SU-DHL-6 (cell line): ENCODE measurements at regions not wholly inside any gene's neighbourhood (a gene's known extent, or its start where the extent isn't known, plus 50 kb on each side); places are given as distances from the start of the nearest gene placed in this dataset.

Experiments used
- EZH2phosphoT487 ChIP-seq: fragments of 200-600 bp; sonication (generic), shearing (Covaris generic); conservative IDR thresholded peaks from 2 replicates; pipeline ENCODE4 v1.6.1; 2018; ENCODE audit warnings: mild to moderate bottlenecking, antibody characterized with exemption, low read length, moderate library complexity, mixed read lengths
- TF ChIP-seq, protein P1 (sequence below): fragments of 200-600 bp; sonication (generic); IDR thresholded peaks from one replicate; pipeline ENCODE4 v1.5.1; 2017; ENCODE audit warnings: antibody characterized with exemption, mild to moderate bottlenecking, low read length, moderate library complexity; ENCODE audit not compliant: insufficient read depth, poor library complexity, severe bottlenecking

DNA sequence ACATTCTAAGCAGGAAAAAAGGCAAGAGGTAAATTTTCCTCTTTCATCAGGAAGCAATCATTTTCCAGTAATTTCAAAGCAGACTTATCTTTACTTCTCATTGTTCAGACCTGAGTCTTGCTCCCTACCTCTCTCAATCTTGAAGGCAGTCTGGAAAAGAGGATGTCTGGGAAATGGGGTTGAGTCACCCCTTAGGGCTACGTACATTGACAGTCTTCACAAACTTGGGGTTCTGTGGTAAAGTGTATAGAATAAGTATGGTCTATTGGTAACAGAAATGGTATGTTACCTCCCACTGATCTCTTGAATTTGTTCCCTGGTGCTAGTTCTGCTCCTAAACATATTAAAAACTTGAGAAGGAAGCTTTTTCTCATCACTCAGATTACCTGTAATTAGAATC, 361.3 kb downstream of the SS18 start:
- TF ChIP-seq, protein P1, sequence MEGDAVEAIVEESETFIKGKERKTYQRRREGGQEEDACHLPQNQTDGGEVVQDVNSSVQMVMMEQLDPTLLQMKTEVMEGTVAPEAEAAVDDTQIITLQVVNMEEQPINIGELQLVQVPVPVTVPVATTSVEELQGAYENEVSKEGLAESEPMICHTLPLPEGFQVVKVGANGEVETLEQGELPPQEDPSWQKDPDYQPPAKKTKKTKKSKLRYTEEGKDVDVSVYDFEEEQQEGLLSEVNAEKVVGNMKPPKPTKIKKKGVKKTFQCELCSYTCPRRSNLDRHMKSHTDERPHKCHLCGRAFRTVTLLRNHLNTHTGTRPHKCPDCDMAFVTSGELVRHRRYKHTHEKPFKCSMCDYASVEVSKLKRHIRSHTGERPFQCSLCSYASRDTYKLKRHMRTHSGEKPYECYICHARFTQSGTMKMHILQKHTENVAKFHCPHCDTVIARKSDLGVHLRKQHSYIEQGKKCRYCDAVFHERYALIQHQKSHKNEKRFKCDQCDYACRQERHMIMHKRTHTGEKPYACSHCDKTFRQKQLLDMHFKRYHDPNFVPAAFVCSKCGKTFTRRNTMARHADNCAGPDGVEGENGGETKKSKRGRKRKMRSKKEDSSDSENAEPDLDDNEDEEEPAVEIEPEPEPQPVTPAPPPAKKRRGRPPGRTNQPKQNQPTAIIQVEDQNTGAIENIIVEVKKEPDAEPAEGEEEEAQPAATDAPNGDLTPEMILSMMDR: no peak
- TF ChIP-seq EZH2phosphoT487: no peak
